HG02981 (cell line): ENCODE measurements at regions not wholly inside any gene's neighbourhood (a gene's known extent, or its start where the extent isn't known, plus 50 kb on each side); places are given as distances from the start of the nearest gene placed in this dataset.
A peak's percentile ranks its signal among the peaks of the same experiment; 100 is the strongest.
"Not testable (repeated sequence)": the region's sequence is repeated elsewhere in the genome, so short reads cannot be mapped to it uniquely, and the experiment has no call there.

Experiments
- ATAC-seq: cut with Tn5 transposase; IDR thresholded peaks from one replicate; pipeline ENCODE4 v1.9.1; 2021; ENCODE audit warnings: mild to moderate bottlenecking, moderate library complexity; ENCODE audit not compliant: unreplicated experiment

DNA sequence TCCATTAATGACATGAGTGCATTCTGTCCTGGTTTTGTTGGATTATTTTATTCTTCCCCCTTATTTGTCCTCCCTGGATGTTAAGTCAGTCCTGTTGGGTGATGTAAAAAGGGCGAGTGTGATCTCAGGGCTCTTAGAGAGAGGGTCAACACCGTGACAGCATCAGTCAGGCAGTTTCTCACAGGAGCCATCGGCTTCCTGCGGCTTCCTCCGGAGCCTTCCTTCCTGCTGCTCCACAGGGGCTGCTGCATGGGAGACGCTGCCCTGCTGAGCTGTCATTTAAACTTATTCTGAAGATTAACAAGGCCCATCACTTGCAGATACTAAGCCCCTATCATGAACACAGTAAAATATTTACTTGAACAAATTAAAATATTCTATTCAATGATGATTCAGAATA lies 211.3 kb downstream of the SPATA31A1 start:
- not testable (repeated sequence) for ATAC-seq

GRCh38 chr9:39567396-39567795 lies 211.9 kb downstream of the SPATA31A1 start:
- not testable (repeated sequence) for ATAC-seq

DNA sequence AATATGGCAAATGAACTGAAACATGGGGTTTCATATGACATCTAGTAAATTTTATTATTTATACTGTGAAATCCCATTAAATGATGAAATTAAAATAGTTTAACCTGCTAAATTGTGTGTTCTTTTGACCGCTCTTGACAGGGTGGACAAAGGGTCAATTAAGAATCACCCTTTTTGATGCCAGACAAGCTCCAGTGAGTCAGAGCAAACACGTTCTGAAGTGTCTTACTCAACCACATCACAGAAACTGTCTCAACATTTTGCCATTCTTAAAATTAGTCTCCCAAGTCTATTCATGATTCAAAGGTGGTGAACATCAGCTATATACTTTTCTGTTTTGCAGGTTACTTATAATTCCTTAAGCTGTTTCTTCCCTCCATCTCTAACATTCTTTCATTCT lies 213.4 kb downstream of the SPATA31A1 start:
- not testable (repeated sequence) for ATAC-seq

- not testable (repeated sequence) for ATAC-seq
Measured at GRCh38 chr9:39573024-39574022, 217.9 kb downstream of the SPATA31A1 start.

DNA sequence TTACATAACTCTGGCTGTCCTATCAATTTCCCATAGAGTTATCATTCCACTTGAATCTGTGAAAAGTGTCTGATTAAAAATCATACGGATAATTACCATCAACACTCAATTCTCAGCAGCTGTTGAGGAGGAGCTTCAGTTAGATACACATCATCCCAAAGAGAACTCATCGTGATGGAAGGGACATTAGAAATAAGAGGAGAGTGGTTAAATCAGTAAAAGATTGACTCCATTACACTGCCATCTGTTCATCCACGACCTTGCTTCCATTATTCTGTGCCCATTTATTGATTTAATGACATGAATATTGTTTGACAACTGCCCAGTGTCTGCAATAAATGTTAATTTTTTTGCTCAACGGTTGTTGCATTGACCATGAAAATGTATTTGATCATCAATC lies 223.5 kb downstream of the SPATA31A1 start:
- ATAC-seq: not testable (repeated sequence)

DNA sequence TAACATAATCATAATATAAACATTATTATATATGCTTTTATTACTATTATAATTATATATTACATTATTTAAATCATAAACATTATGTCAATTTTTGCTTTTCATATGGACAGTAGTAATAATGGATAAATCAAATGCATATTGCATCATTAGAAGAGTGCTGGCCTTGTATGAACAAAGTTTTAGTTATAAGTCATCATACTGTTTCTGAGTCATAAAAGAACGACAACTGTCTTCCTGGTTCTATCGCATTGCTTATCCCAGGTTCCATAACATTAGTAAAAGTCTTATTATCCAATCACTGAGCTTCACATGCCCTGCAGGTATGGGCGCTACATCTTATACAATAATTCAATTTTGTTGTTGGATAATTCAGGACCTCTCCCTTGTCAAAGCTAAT lies 225.8 kb downstream of the SPATA31A1 start:
- ATAC-seq: not testable (repeated sequence)

DNA sequence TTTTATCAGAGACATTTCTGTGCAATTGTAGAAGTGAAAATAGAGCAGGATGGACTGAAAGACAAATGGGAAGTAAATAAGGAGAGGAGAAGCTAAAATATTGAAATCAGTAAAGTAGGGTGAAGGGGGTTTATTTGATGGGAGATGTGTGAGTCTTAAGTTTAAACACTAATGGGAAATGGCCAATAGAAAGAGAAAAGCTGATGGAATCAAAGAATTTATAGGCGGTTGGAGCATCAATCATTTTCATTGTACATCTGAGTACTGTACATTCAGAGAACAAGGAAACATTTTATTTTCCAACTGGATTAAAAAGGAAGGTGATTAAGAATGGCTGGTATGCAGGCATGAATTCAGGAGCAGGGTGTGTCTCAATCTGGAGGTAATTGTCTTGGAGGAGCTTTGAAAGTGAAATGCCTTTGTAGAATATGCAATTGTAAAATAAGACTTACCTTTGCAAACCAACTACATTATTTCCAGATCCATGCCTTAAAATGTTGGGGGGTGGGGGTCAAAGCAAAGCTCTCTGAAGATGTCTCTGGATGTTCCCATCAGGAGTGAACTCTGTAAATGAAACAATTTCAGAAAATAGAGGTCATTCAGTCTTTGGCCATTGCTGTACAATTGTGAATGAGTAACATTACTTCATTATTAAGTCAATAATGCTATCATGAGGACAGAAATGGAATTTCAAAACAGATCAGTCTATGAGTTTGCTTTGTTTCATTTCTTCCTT lies 227.4 kb downstream of the SPATA31A1 start:
- ATAC-seq: not testable (repeated sequence)

GRCh38 chr9:39583413-39583747 lies 227.9 kb downstream of the SPATA31A1 start:
- ATAC-seq: not testable (repeated sequence)

DNA sequence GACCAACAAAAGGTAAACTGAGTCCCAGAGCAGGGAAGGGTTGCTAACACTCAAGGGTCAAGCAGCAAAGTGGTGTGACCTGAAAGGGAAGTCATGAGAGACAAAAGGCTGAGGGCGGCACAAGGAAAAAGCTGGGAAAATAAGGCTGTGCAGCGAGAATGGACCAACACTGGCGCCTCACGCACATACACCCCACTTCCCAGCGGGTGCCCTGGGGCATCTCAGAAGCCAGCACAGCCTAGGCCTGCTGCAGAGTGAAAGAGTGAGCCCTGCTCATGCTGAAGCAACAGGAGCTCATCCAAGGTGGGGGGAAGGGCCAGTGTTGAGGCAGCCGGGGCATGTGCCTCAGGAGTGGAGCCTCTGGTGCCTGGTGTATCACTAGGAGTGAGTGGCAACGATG lies 229.8 kb downstream of the SPATA31A1 start:
- not testable (repeated sequence) for ATAC-seq

- no peak for ATAC-seq
Measured at GRCh38 chr9:39587844-39588499, 232.5 kb downstream of the SPATA31A1 start.

DNA sequence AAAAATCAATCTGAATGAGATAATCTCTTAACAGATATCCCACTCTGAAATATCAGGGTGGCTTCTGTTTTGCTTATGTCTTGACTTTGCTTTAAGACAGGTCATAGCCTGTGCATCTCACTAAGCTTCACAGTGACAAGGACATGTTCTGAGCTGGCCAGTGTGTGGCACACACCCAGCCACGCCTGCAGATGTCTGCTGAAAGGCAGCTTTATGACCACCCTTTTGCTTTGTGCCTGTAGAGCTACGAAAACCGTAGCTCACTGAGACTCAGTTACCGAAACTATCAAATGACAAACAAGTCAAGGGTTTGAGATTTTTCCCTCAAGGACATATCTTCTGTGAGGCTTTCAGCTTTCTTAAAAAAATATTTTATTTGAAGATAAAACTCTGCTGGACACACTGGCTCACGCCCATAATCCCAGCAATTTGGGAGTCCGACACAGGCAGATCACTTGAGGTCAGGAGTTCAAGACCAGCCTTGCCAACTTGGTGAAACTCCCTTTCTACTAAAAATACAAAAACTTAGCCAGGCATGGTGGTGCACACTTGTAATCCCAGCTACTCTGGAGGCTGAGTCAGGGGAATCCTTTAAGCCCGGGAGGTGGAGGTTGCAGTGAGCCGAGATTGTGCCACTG lies 233.2 kb downstream of the SPATA31A1 start:
- no peak for ATAC-seq

DNA sequence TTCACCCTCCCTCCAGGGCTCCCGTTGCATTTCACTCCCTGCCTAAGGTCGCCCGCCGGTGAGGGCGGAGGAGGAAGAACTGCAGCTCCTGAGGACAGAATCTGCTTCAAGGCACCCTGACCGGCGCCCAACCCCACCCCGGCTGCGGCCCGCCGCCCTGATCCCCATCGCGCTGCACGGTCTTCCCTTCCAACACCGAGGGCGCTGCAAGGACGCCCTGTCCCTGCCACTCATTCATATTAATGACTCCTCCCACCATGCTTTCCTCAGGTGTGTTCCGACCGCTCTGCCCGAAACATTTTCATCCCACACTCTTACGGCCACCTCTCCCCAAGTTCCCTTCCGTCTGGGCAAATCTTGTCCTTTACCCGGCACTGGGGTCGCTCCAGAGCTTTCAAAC lies 248.6 kb downstream of the SPATA31A1 start:
- not testable (repeated sequence) for ATAC-seq

DNA sequence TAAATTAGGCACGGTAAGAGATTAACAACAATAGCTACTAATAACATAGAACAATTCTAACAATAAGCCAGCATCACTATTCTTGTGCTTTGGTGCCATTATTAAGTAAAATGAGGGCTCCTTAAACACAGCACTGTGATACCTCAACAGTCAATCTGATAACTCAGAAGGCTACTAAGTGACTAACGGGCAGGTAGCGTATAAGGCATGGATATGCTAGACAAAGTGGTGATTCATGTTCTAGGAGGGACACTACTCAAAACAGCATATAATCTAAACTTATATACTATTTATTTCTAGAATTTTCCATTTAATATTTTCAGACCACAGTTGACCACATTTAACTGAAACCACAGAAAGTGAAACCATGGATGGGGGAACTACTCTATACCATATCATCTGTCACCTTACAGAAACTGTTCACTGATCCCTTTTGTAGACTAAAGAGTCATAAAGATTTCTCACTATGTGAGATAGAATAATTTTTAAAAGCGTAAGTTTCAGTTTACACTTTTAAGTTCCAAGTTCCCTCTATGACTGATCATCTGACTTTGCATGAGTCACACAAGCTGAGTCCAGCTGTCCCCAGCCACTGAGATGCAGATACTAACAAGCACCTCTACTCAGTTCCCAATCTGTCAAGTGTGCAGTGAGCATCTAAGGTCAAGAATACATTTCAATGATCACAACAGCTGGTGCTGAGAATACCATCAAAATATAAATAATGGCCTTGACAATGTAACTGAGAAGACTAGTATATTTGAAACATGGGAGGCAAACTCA lies 256.2 kb downstream of the SPATA31A1 start:
- ATAC-seq: peak; percentile 95

- ATAC-seq: not testable (repeated sequence)
Measured at GRCh38 chr9:39616480-39616879, 261.0 kb downstream of the SPATA31A1 start.

- ATAC-seq: not testable (repeated sequence)
Measured at GRCh38 chr9:39624048-39624447, 268.6 kb downstream of the SPATA31A1 start.

DNA sequence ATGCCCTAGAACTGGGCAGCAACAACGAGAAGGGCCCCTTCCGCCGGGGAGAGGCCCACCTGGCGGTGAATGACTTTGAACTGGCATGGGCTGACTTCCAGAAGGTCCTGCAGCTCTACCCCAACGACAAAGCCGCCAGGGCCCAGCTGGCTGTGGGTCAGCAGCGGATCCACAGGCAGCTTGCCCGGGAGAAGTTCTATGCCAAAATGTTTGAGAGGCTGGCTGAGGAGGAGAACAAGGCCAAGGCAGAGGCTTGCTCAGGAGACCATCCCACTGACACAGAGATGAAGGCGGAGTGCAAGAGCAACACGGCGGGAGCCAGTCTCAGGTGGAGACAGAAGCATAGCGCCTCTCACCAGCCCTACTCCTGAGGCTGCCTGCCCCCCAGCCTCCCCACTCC lies 276.6 kb downstream of the SPATA31A1 start:
- not testable (repeated sequence) for ATAC-seq

- not testable (repeated sequence) for ATAC-seq
Measured at GRCh38 chr9:39649029-39649428, 293.6 kb downstream of the SPATA31A1 start.

DNA sequence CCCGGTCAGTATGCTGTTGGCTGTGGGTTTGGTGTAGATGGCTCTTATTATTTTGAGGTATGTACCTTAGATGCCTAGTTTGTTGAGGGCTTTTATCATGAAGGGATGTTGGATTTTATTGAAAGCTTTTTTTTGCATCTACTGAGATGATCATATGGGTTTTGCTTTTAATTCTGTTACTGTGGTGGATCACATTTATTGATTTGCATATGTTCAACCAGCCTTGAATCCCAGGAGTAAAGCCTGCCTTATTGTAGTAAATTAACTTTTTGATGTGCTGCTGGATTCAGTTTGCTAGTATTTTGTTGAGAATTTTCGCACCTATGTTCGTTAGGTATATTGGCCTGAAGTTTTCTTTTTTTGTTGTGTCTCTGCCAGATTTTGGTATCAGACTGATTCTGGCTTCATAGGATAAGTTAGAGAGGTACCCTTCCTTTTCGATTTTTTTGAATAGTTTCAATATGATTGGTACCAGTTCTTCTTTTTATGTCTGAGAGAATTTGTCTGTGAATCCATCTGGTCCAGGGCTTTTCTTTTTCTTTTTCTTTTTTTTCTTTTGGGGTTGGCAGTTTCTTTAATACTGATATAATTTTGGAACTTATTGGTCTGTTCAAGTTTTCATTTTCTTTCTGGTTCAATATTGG lies 301.6 kb downstream of the SPATA31A1 start:
- ATAC-seq: peak; percentile 76

DNA sequence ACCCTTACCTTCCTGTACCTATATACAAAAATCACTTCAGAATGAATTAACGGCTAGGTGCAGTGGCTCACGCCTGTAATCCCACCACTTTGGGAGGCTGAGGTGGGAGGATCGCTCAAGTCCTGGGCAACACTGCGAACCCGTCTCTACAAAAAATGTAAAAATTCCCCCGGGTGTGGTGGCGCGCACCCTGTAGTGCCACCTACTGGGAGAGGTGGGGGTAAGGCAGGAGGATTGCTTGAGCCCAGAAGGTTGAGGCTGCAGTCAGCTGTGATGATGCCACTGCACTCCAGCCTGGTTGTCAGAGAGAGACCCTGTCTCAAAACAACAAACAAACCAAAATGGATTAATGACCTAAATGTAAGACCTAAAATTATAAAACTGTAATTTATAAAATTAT lies 307.6 kb downstream of the SPATA31A1 start:
- not testable (repeated sequence) for ATAC-seq
